HG03175 (cell line): ENCODE measurements at regions not wholly inside any gene's neighbourhood (a gene's known extent, or its start where the extent isn't known, plus 50 kb on each side); places are given as distances from the start of the nearest gene placed in this dataset.
"Not testable (repeated sequence)": the region's sequence is repeated elsewhere in the genome, so short reads cannot be mapped to it uniquely, and the experiment has no call there.

Experiments
- ATAC-seq: cut with Tn5 transposase; IDR thresholded peaks from one replicate; pipeline ENCODE4 v1.9.1; 2021; ENCODE audit warnings: mild to moderate bottlenecking, moderate library complexity; ENCODE audit not compliant: unreplicated experiment

GRCh38 chr14:53378142-53378541 lies 225.0 kb upstream of the DDHD1 start:
- ATAC-seq: no peak

- ATAC-seq: no peak
These were observed 222.9 kb upstream of the DDHD1 start for GRCh38 chr14:53376064-53376463.

- ATAC-seq: no peak
These were observed 222.5 kb upstream of the DDHD1 start for GRCh38 chr14:53375599-53375998.

- ATAC-seq: no peak
These were observed 215.6 kb upstream of the DDHD1 start for GRCh38 chr14:53368711-53369201.

GRCh38 chr14:53368066-53368465 lies 214.9 kb upstream of the DDHD1 start:
- no peak for ATAC-seq

GRCh38 chr14:53367644-53368026 lies 214.5 kb upstream of the DDHD1 start:
- ATAC-seq: no peak

GRCh38 chr14:53365486-53366130 lies 212.5 kb upstream of the DDHD1 start:
- no peak for ATAC-seq

- ATAC-seq: not testable (repeated sequence)
These were observed 209.8 kb upstream of the DDHD1 start for GRCh38 chr14:53362916-53363315.

- ATAC-seq: no peak
These were observed 207.7 kb upstream of the DDHD1 start for GRCh38 chr14:53360829-53361228.

- ATAC-seq: no peak
These were observed 205.0 kb upstream of the DDHD1 start for GRCh38 chr14:53358166-53358565.

- no peak for ATAC-seq
These were observed 203.4 kb upstream of the DDHD1 start for GRCh38 chr14:53356361-53357150.

- ATAC-seq: no peak
These were observed 202.5 kb upstream of the DDHD1 start for GRCh38 chr14:53355581-53356112.

- ATAC-seq: no peak
These were observed 201.2 kb upstream of the DDHD1 start for GRCh38 chr14:53354336-53354735.

- ATAC-seq: no peak
These were observed 197.7 kb upstream of the DDHD1 start for GRCh38 chr14:53350866-53351265.

- ATAC-seq: no peak
These were observed 197.3 kb upstream of the DDHD1 start for GRCh38 chr14:53350429-53350828.

- no peak for ATAC-seq
These were observed 193.9 kb upstream of the DDHD1 start for GRCh38 chr14:53346988-53347387.

- ATAC-seq: no peak
These were observed 188.2 kb upstream of the DDHD1 start for GRCh38 chr14:53341324-53341723.

GRCh38 chr14:53338192-53338591 lies 185.1 kb upstream of the DDHD1 start:
- no peak for ATAC-seq

- no peak for ATAC-seq
These were observed 183.6 kb upstream of the DDHD1 start for GRCh38 chr14:53336729-53337128.

- ATAC-seq: no peak
These were observed 180.7 kb upstream of the DDHD1 start for GRCh38 chr14:53333809-53334208.

- no peak for ATAC-seq
These were observed 178.8 kb upstream of the DDHD1 start for GRCh38 chr14:53331921-53332320.

- ATAC-seq: no peak
These were observed 178.1 kb upstream of the DDHD1 start for GRCh38 chr14:53331247-53331646.
